ENCODE measurements at regions not wholly inside any gene's neighbourhood (a gene's known extent, or its start where the extent isn't known, plus 50 kb on each side); places are given as distances from the start of the nearest gene placed in this dataset.

DNA sequence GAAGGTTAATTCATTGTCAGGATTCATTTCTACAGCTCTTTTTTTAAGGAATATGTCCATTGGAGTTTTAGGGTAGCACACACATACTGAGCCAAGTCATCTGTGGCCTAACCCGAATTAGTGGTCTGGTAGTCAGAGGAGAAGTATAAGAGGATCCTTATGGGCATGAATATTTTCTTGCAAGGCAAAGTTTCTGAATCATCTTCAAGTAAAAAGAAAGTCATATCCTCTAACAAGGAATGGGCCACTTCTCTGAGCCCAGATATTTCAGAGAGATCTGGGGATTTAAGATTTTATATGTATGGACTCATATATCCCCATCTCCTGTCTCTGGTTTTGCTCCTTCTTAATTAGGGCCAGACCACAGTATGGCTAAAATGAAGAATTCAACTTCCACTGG, 99.2 kb upstream of the CDH8 start:
- TF ChIP-seq, protein P1, sequence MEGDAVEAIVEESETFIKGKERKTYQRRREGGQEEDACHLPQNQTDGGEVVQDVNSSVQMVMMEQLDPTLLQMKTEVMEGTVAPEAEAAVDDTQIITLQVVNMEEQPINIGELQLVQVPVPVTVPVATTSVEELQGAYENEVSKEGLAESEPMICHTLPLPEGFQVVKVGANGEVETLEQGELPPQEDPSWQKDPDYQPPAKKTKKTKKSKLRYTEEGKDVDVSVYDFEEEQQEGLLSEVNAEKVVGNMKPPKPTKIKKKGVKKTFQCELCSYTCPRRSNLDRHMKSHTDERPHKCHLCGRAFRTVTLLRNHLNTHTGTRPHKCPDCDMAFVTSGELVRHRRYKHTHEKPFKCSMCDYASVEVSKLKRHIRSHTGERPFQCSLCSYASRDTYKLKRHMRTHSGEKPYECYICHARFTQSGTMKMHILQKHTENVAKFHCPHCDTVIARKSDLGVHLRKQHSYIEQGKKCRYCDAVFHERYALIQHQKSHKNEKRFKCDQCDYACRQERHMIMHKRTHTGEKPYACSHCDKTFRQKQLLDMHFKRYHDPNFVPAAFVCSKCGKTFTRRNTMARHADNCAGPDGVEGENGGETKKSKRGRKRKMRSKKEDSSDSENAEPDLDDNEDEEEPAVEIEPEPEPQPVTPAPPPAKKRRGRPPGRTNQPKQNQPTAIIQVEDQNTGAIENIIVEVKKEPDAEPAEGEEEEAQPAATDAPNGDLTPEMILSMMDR (IDR thresholded peaks at IDR 0.05) = no peak
- TF ChIP-seq POLR2A (IDR thresholded peaks at IDR 0.05) = no peak
